Loucy (cell line): ENCODE measurements at regions not wholly inside any gene's neighbourhood (a gene's known extent, or its start where the extent isn't known, plus 50 kb on each side); places are given as distances from the start of the nearest gene placed in this dataset.

ENCODE experiments used
- EZH2phosphoT487 ChIP-seq: fragments of 200-600 bp; IDR thresholded peaks from 2 replicates; pipeline ENCODE4 v1.6.1; 2018; ENCODE audit warnings: antibody characterized with exemption, mild to moderate bottlenecking, moderate library complexity, borderline replicate concordance
- TF ChIP-seq, protein P1 (sequence below): fragments of 200-600 bp; sonication (generic); conservative IDR thresholded peaks from 2 replicates; pipeline ENCODE4 v1.5.1; 2014; ENCODE audit warnings: mild to moderate bottlenecking, antibody characterized with exemption, low read length

DNA sequence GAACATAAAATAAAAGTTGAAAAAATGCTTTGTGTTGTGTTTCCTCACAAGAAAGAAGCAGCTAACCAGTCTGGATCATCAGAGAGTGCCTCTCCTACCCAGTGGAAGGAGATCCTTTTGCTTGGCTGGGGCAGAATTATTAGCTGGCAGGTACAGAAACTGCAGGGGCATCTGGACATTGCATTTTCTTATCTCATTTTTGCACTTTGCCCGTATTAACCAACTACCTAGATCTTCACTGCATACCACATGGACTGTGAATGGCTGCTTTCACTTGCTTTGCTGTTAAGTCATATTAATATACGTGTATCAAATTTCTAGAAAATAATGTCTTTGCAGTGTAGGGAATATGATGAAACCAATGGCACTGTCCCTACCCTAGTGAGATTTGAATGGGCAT lies 52.9 kb upstream of the PDGFRA start:
- TF ChIP-seq, protein P1, sequence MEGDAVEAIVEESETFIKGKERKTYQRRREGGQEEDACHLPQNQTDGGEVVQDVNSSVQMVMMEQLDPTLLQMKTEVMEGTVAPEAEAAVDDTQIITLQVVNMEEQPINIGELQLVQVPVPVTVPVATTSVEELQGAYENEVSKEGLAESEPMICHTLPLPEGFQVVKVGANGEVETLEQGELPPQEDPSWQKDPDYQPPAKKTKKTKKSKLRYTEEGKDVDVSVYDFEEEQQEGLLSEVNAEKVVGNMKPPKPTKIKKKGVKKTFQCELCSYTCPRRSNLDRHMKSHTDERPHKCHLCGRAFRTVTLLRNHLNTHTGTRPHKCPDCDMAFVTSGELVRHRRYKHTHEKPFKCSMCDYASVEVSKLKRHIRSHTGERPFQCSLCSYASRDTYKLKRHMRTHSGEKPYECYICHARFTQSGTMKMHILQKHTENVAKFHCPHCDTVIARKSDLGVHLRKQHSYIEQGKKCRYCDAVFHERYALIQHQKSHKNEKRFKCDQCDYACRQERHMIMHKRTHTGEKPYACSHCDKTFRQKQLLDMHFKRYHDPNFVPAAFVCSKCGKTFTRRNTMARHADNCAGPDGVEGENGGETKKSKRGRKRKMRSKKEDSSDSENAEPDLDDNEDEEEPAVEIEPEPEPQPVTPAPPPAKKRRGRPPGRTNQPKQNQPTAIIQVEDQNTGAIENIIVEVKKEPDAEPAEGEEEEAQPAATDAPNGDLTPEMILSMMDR, result no peak
- TF ChIP-seq EZH2phosphoT487, result no peak
